ENCODE measurements at regions not wholly inside any gene's neighbourhood (a gene's known extent, or its start where the extent isn't known, plus 50 kb on each side); places are given as distances from the start of the nearest gene placed in this dataset.

- Mint-ChIP-seq H3K4me3 (no peak overlapping the region), H3K27ac (no peak overlapping the region), H3K36me3 (ENCODE audit: low read depth) (no peaks in the 10 kb centered on the region), H3K9me3 (no peaks in the 10 kb centered on the region), H3K27me3 (ENCODE audit: low read depth) (no peaks in the 10 kb centered on the region), H3K4me1 (ENCODE audit: low read depth) (peaks cover 9% of the 10 kb centered on the region)
Observed at GRCh38 chr13:40394304-40394985, 272.0 kb downstream of the FOXO1 start.

GRCh38 chr13:40398065-40398464 is 268.4 kb downstream of the FOXO1 start:
- H3K36me3 Mint-ChIP-seq (ENCODE audit: low read depth) = no peaks in the 10 kb centered on the region
- H3K4me1 Mint-ChIP-seq (ENCODE audit: low read depth) = peaks cover 8% of the 10 kb centered on the region
- no peak overlapping the region for H3K4me3 Mint-ChIP-seq

DNA sequence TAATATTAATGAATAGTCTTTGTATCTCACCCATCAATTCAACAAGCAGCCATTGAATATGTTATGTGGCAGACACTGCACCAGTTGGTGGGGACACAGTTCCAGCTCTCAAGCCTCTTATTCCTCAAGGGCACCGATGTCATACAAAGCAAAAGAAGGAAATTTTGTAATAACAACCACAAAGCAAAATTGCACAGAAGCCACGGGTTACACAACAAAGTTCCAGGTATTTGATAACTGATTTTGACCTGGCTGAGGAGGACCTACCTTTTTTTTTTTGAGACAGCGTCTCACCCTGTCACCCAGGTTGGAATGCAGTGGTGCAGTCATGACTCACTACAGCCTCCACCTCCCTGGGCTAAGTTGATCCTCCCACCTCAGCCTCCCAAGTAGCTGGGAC is 266.7 kb downstream of the FOXO1 start:
- peaks cover 10% of the 10 kb centered on the region for H3K4me1 Mint-ChIP-seq (ENCODE audit: low read depth)
- no peak overlapping the region for H3K4me3 Mint-ChIP-seq
- H3K27ac Mint-ChIP-seq = no peak overlapping the region
- no peaks in the 10 kb centered on the region for H3K27me3 Mint-ChIP-seq (ENCODE audit: low read depth)
- no peaks in the 10 kb centered on the region for H3K9me3 Mint-ChIP-seq
- H3K36me3 Mint-ChIP-seq (ENCODE audit: low read depth) = no peaks in the 10 kb centered on the region

More at GRCh38 chr13:40398065-40398464, 268.4 kb downstream of the FOXO1 start:
- Mint-ChIP-seq H3K9me3 (no peaks in the 10 kb centered on the region), H3K27ac (no peak overlapping the region), H3K27me3 (ENCODE audit: low read depth) (no peaks in the 10 kb centered on the region)

- Mint-ChIP-seq H3K27ac (no peak overlapping the region), H3K27me3 (ENCODE audit: low read depth) (no peaks in the 10 kb centered on the region), H3K4me1 (ENCODE audit: low read depth) (peaks cover 10% of the 10 kb centered on the region), H3K4me3 (no peak overlapping the region), H3K36me3 (ENCODE audit: low read depth) (no peaks in the 10 kb centered on the region), H3K9me3 (no peaks in the 10 kb centered on the region)
Observed at GRCh38 chr13:40401911-40402776, 264.3 kb downstream of the FOXO1 start.

GRCh38 chr13:40402931-40403431 is 263.5 kb downstream of the FOXO1 start:
- no peak overlapping the region for H3K27ac Mint-ChIP-seq
- H3K4me1 Mint-ChIP-seq (ENCODE audit: low read depth) = peaks cover 10% of the 10 kb centered on the region
- no peaks in the 10 kb centered on the region for H3K9me3 Mint-ChIP-seq
- H3K36me3 Mint-ChIP-seq (ENCODE audit: low read depth) = no peaks in the 10 kb centered on the region
- no peak overlapping the region for H3K4me3 Mint-ChIP-seq
- H3K27me3 Mint-ChIP-seq (ENCODE audit: low read depth) = no peaks in the 10 kb centered on the region

- no peak overlapping the region for H3K27ac Mint-ChIP-seq
- peaks cover 10% of the 10 kb centered on the region for H3K4me1 Mint-ChIP-seq (ENCODE audit: low read depth)
- H3K4me3 Mint-ChIP-seq = no peak overlapping the region
- H3K9me3 Mint-ChIP-seq = no peaks in the 10 kb centered on the region
- H3K36me3 Mint-ChIP-seq (ENCODE audit: low read depth) = no peaks in the 10 kb centered on the region
- no peaks in the 10 kb centered on the region for H3K27me3 Mint-ChIP-seq (ENCODE audit: low read depth)
Observed at GRCh38 chr13:40403509-40404241, 262.8 kb downstream of the FOXO1 start.

GRCh38 chr13:40404407-40404806 is 262.0 kb downstream of the FOXO1 start:
- H3K9me3 Mint-ChIP-seq = no peaks in the 10 kb centered on the region
- no peak overlapping the region for H3K27ac Mint-ChIP-seq
- H3K27me3 Mint-ChIP-seq (ENCODE audit: low read depth) = no peaks in the 10 kb centered on the region
- H3K36me3 Mint-ChIP-seq (ENCODE audit: low read depth) = no peaks in the 10 kb centered on the region
- peaks cover 10% of the 10 kb centered on the region for H3K4me1 Mint-ChIP-seq (ENCODE audit: low read depth)
- H3K4me3 Mint-ChIP-seq = no peak overlapping the region

- Mint-ChIP-seq H3K36me3 (ENCODE audit: low read depth) (no peaks in the 10 kb centered on the region), H3K9me3 (peaks cover under 1% of the 10 kb centered on the region)
Observed at GRCh38 chr13:40404967-40405716, 261.3 kb downstream of the FOXO1 start.

GRCh38 chr13:40406405-40407120 is 259.9 kb downstream of the FOXO1 start:
- H3K27ac Mint-ChIP-seq = no peak overlapping the region
- peaks cover 9% of the 10 kb centered on the region for H3K9me3 Mint-ChIP-seq
- no peak overlapping the region for H3K4me3 Mint-ChIP-seq
- peaks cover 10% of the 10 kb centered on the region for H3K4me1 Mint-ChIP-seq (ENCODE audit: low read depth)
- H3K36me3 Mint-ChIP-seq (ENCODE audit: low read depth) = peaks cover 3% of the 10 kb centered on the region
- H3K27me3 Mint-ChIP-seq (ENCODE audit: low read depth) = no peaks in the 10 kb centered on the region

More at GRCh38 chr13:40404967-40405716, 261.3 kb downstream of the FOXO1 start:
- Mint-ChIP-seq H3K27me3 (ENCODE audit: low read depth) (no peaks in the 10 kb centered on the region), H3K27ac (no peak overlapping the region), H3K4me3 (no peak overlapping the region), H3K4me1 (ENCODE audit: low read depth) (peaks cover 10% of the 10 kb centered on the region)

DNA sequence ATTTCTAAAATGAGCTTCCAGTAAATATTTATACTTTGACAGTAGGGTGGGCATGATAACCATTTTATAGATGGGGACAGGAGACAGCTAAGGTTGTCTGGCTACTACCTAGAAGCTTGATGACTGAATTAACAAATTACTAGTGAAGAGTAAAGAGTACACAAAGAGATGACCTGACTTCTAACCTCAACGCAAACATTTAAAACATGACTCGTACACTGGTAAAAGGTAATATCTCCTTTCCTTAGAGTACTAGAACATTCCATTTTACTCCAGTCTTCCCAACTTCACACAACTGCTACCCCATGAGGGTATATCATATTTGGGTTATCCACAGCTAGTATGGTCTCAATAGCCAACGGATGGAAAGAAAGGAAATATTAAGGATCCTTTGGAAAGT is 258.9 kb downstream of the FOXO1 start:
- H3K4me1 Mint-ChIP-seq (ENCODE audit: low read depth) = peaks cover 5% of the 10 kb centered on the region
- H3K36me3 Mint-ChIP-seq (ENCODE audit: low read depth) = peaks cover 3% of the 10 kb centered on the region
- H3K27me3 Mint-ChIP-seq (ENCODE audit: low read depth) = no peaks in the 10 kb centered on the region
- no peak overlapping the region for H3K27ac Mint-ChIP-seq
- no peak overlapping the region for H3K4me3 Mint-ChIP-seq
- H3K9me3 Mint-ChIP-seq = peaks cover 9% of the 10 kb centered on the region

DNA sequence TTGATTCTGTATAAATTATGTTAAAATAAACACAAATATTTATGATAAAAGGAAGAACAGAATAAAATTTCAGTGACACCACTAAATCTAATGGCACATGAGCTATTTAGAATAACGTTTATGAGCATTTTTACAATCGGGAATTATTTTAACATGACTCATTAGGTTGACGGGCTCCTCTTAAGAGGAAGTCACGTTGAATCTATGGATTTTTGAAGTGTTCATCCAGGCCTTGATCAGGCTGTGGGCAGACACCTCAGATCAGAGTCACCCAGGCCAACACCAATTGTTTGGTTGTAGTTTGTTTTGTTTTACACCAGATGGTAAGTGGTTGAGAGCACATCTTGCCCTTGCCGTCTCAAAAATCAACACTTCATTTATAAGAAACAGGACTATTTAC is 257.8 kb downstream of the FOXO1 start:
- H3K4me3 Mint-ChIP-seq = no peak overlapping the region
- no peaks in the 10 kb centered on the region for H3K27me3 Mint-ChIP-seq (ENCODE audit: low read depth)
- peaks cover 2% of the 10 kb centered on the region for H3K4me1 Mint-ChIP-seq (ENCODE audit: low read depth)
- no peak overlapping the region for H3K27ac Mint-ChIP-seq
- H3K36me3 Mint-ChIP-seq (ENCODE audit: low read depth) = peaks cover 3% of the 10 kb centered on the region
- peaks cover 9% of the 10 kb centered on the region for H3K9me3 Mint-ChIP-seq

GRCh38 chr13:40409278-40409677 is 257.2 kb downstream of the FOXO1 start:
- H3K36me3 Mint-ChIP-seq (ENCODE audit: low read depth) = peaks cover 3% of the 10 kb centered on the region
- H3K27me3 Mint-ChIP-seq (ENCODE audit: low read depth) = no peaks in the 10 kb centered on the region
- H3K4me3 Mint-ChIP-seq = no peak overlapping the region
- H3K4me1 Mint-ChIP-seq (ENCODE audit: low read depth) = no peaks in the 10 kb centered on the region
- peaks cover 9% of the 10 kb centered on the region for H3K9me3 Mint-ChIP-seq
- no peak overlapping the region for H3K27ac Mint-ChIP-seq

DNA sequence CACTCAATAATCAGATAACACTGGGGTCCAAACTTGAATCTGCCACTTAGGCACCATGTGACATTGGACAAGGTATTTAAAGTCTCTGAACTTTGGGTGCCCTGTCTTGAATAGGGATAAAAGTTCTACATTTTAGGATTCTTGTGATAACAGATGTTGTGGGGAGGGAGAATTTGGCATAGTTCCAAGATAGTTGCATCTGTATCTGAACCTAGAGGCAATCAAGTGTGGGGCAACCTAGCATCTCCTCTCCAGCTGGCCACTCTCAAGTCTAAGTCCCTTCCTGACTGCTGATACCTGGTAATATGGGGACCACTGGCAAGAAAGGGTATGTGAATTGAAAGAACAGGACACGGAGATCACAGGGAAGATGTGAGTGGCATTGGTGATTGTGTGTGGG is 256.1 kb downstream of the FOXO1 start:
- H3K4me1 Mint-ChIP-seq (ENCODE audit: low read depth) = no peaks in the 10 kb centered on the region
- peaks cover 9% of the 10 kb centered on the region for H3K9me3 Mint-ChIP-seq
- H3K4me3 Mint-ChIP-seq = no peak overlapping the region
- peaks cover 3% of the 10 kb centered on the region for H3K36me3 Mint-ChIP-seq (ENCODE audit: low read depth)
- no peak overlapping the region for H3K27ac Mint-ChIP-seq
- no peaks in the 10 kb centered on the region for H3K27me3 Mint-ChIP-seq (ENCODE audit: low read depth)

Data from T-helper 1 cell treated with Interleukin-12 subunit alpha and Interleukin-12 subunit beta and Interleukin-4 antibody, amounts not matched to agents 30 μg/mL and 1 μg/mL, for 36 hours (primary cell).